HuH-7 (cell line): ENCODE measurements at regions not wholly inside any gene's neighbourhood (a gene's known extent, or its start where the extent isn't known, plus 50 kb on each side); places are given as distances from the start of the nearest gene placed in this dataset.
"Not testable (repeated sequence)": the region's sequence is repeated elsewhere in the genome, so short reads cannot be mapped to it uniquely, and the experiment has no call there.

Experiments
- DNase-seq: peaks from one replicate; pipeline ENCODE4 v3.0.0; 2011; ENCODE audit warnings: low spot score

DNA sequence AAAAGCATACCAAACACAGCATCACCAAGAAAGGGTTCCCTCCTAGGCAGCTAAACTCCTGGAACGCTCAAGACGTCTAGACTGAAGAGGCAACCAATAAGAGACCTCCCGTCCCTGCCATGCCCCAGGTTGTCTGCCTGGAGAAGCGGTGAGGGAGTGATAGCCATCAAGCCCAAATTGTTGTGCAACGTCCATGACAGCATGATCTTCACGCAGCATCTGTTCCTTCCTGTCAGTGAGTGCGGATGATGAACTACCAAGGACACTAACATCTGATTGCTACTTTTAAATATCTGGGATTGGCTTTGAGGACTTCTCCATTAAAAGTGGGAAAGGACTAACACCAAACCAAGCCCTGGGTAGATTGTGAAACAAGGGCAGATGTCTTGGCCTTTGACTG lies 149.7 kb downstream of the TXNL1 start:
- DNase-seq: no peak

- no peak for DNase-seq
Measured at GRCh38 chr18:56487801-56488200, 150.6 kb downstream of the TXNL1 start.

DNA sequence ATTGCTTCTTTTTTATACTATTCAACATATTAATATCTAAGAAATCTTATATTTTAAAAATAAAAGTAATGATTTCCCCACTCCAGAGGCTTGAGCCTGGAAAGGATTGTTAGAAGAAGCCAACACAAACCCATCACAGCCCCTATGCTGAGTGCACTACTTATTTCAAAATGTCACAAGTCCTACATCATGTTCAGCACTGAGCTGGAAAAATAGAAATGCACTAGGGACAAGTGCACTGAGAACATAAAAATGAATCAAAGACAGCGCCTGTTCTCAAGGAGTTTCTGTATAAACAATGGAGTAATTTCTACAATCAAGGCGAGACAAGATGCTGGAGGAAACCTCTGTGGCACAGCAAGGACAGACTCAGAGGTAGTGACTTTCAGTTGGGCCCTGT lies 155.0 kb downstream of the TXNL1 start:
- no peak for DNase-seq

- not testable (repeated sequence) for DNase-seq
Measured at GRCh38 chr18:56482813-56483212, 155.6 kb downstream of the TXNL1 start.

DNA sequence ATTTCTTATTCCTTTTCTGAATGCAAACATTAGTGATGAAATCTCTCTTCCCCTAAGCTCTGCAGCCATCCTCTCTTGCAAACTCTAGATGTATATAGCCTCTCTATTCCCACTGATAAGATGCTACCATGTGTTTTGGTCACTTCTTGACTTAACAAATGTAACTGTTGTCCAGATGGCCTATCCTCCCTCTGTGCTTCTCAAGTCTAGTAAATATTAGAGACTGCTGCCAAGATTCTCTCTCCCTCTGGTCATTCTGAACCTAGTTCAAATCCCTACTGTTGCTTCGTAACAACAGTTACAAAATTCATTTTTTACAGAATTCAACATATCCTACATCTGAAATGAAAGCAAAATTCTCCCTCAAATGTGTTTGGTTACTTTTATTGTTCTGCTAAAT lies 156.6 kb downstream of the TXNL1 start:
- DNase-seq: no peak

- no peak for DNase-seq
Measured at GRCh38 chr18:56479841-56480240, 158.6 kb downstream of the TXNL1 start.

- DNase-seq: no peak
Measured at GRCh38 chr18:56475250-56475649, 163.1 kb downstream of the TXNL1 start.

DNA sequence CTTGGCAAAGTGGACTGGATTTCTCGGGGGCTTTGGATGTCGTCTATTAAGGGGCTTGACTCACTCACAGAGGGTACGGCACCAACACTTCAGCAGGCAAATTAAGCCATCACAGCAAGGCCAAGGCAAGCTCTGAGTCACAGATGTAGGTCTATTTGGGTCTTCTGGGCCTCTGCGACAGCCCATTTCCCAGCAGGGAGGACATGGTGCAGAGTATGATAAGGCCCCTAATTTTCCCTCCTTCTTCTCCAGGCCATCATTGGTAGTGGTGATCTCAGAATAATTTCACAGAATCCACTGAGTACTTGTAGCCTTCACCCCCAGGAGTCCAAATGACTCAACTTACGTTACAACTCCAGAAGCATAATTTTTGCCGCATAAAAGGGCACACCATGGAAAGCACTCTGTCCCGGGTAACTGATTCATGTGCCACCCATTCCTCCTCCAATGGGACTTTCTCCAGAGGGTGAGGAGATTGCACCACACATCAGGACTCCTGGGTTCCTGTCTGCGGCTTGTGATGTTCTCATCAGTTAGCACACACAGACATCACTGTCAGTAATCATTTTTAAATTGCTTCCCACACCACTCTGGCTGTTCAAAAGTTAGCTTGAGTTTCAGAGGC lies 164.9 kb downstream of the TXNL1 start:
- DNase-seq: no peak

GRCh38 chr18:56470406-56471351 lies 167.7 kb downstream of the TXNL1 start:
- DNase-seq: no peak

DNA sequence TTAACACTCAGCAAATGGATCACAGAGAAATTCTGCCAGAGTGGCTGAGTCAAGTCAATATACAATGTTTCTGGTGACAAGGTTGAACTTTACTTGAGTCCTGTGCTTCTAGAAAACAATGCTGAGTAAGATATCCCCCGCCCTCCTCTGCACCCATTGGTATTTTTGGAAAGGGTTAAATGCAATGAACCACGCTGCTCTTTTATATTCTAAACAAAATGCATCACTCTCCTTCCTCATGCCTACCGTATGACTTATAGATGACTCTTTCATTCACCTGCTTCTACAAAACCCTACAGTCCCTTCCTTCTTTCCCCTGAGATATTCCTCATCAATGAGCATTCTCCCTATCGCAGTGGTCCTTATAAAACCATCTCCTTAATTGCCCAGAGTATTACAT lies 168.8 kb downstream of the TXNL1 start:
- no peak for DNase-seq

DNA sequence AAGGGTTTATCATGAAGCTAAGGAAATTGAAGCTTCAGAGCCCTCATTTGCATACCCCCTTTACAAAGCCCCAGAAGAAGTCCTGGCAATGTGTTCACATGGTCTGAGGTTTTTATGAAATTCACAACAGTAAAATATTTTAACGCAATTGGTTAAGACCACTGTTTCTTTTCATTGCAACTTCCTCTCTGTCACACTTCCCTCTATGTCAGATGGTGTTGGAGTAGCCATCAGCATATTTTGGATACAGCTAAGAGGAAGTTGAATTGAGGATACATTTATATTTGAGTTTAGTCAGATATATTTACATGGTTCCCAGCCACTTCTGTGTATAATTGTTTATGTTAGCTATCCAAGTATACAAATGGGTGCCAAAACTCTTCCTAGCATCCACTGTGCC lies 170.0 kb downstream of the TXNL1 start:
- DNase-seq: no peak

DNA sequence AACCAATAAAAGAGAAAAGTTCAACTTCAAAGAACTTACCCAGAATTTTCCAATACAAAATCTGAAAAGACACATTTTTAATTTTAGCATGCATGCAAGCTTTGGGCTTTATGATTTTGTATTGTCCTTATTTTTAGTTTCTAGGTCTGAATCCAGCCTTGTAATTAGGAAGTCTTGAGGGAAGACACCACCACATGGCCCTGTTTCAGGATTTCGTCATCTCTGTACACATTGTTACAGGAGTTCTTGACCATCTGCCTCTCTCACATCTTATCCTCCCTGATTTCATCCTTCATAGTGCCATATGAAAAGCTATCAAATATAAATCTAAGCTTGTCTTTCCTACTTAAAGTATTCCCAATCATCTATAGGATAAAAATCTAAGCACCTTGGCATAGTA lies 176.1 kb downstream of the TXNL1 start:
- DNase-seq: no peak

- no peak for DNase-seq
Measured at GRCh38 chr18:56461151-56461550, 177.2 kb downstream of the TXNL1 start.

DNA sequence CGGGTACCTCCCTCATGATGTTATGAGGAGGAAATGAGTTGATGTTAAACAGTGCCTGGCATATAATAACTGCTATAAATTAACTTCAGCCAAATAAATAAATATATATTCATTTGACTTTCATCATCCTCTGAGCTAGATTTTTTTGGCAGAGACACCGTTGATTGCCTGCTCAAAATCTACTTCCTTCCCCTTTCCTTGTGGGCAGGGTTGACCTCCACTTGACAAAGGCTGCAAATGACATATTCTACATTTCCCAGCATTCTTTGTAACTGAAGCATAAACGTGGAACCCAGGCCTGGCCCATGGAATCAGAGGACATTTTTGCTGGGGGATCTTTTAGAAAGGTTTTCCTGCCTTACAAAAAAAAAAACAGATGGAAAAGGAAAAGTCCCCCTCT lies 177.8 kb downstream of the TXNL1 start:
- no peak for DNase-seq

GRCh38 chr18:56458770-56459712 lies 179.4 kb downstream of the TXNL1 start:
- DNase-seq: no peak

DNA sequence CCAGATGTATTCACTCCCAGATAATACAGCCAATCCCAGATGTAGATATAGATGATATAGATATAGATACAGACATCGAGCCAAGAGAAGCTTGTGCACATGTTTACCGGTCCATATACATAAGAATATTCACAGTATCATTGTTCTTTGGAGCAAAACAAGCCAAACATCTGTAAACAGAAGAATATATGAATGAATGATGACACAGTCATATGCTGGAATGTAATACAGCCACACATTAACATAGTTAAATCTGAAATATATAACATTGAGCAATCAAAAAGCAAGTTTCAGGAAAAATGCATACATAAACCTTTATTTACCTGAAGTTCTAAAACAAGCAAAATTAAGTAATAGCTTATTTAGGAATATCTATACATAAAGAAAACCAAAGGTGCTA lies 182.5 kb downstream of the TXNL1 start:
- DNase-seq: no peak

DNA sequence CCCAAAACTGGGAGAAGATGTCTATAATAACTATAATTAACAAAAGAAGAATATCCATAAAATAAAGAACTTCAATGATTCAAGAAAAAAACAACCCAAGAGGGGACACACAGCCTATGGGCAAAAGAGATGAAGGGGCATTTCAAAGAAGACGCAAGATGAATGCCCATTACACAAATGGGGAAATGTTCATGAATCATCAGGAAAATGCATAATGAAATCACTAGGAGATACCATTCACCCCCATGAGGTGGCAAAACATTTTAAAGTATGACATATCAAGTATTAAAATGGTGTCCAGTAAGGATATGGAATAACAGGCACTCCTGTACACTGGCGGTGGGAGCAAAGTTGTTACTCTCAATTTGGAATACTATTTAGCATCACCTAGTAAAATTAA lies 183.3 kb downstream of the TXNL1 start:
- DNase-seq: no peak

DNA sequence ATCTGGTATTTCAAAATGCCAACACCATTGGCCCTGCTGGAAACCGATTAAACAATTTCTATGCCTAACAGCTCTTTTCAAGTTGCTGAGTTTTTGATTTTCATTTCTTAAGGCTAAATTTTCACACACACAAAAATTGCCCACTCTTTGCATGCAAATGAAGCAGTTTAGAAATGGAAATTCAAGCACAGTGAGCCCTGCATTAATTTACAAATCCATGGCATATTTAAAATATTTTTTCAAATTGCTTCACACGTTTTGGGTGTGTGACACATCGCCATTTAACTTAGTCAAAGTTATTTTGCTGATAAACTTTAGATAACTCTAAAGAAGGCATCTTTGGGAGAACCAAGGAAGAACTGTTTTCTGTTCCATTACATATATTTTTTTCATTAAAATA lies 184.8 kb downstream of the TXNL1 start:
- no peak for DNase-seq

- no peak for DNase-seq
Measured at GRCh38 chr18:56451188-56451587, 187.2 kb downstream of the TXNL1 start.

DNA sequence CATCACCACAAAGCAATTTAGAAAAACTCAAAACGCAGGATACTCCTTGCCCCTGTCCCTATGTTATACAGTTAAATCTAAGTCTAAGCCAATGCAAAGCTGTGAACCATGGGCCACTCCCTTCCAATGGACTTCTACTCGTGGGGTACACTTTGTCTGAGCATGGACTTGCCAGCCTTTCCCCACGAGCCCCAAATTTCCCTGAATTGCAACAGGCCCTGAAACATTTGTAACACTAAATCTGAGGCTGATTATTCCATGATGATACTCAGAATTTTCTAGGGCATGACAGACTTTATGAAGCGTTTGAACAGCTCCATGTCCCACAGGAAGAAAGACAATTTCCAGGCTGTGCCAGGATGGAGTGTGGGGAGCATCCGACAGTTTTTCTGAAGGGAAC lies 189.6 kb downstream of the TXNL1 start:
- DNase-seq: no peak

DNA sequence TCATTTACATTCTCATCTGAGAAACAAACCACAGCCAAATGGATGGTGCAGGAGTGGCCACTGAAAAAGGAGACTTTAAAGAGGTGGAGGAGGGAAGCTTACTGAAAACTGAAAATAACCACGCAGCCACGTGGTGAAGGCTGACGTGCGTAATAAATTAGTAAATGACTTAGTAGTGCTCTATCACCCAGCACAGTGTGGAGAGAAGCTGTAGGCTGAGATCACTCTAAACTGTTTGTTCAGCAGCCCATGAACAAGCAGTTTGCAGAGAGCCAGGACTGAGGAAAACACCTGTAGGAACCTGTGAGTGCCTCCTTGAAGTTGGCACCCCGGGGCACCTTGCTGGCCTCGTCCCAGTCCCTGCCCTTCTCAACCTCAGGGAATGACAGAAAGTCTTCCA lies 193.0 kb downstream of the TXNL1 start:
- no peak for DNase-seq

GRCh38 chr18:56444201-56444600 lies 194.2 kb downstream of the TXNL1 start:
- no peak for DNase-seq
